ENCODE measurements at regions not wholly inside any gene's neighbourhood (a gene's known extent, or its start where the extent isn't known, plus 50 kb on each side); places are given as distances from the start of the nearest gene placed in this dataset.

GRCh38 chr9:93891050-93891449 is 64.1 kb downstream of the BARX1 start:
- Histone ChIP-seq H3K23ac (ENCODE audit: insufficient read length) (no peak overlapping the region), H4K91ac (replicated peaks; ENCODE audit: insufficient read length, low read length) (no peak overlapping the region), H3K79me1 (ENCODE audit: low read depth, low read length) (no peaks in the 10 kb centered on the region), H4K8ac (ENCODE audit: extremely low read depth, insufficient read depth, low read length) (no peak overlapping the region), H3K56ac (replicated peaks; ENCODE audit: insufficient read length, low read depth, low read length) (no peak overlapping the region), H3K4me1 (replicated peaks in 1 of 4; ENCODE audit: control insufficient read depth in 3 of 4, insufficient read depth in 4 of 4, low read length in 3 of 4) (no peaks in the 10 kb centered on the region), H2BK15ac (ENCODE audit: low read length) (no peak overlapping the region), H3K79me2 (ENCODE audit: control insufficient read depth in 1 of 2, insufficient read depth in 2 of 2, low read length in 2 of 2) (no peaks in the 10 kb centered on the region), H2AK5ac (ENCODE audit: low read depth, low read length) (no peak overlapping the region), H4K5ac (ENCODE audit: insufficient read length, low read depth, low read length) (no peak overlapping the region), H3K9me3 (ENCODE audit: insufficient read depth in 2 of 2, low read depth in 1 of 2, low read length in 1 of 2) (peaks cover 12 to 14% of the 10 kb centered on the region in 2 experiments; a peak in 3 of 4 replicates), H3K36me3 (ENCODE audit: control insufficient read depth in 2 of 4, insufficient read depth in 4 of 4, low read length in 3 of 4) (no peaks in the 10 kb centered on the region), H3K14ac (ENCODE audit: insufficient read length) (no peak overlapping the region), H2BK5ac (ENCODE audit: low read depth, low read length) (no peak overlapping the region), H2BK120ac (replicated peaks; ENCODE audit: low read depth, low read length) (no peak overlapping the region), H3K23me2 (ENCODE audit: low read depth, low read length) (no peaks in the 10 kb centered on the region), H3K27me3 (replicated peaks in 1 of 4; ENCODE audit: control insufficient read depth in 3 of 4, extremely low read depth in 1 of 4, insufficient read depth in 3 of 4, low read length in 3 of 4) (no peaks in the 10 kb centered on the region), H3K18ac (ENCODE audit: extremely low read depth, low read length) (no peak overlapping the region), H2BK12ac (ENCODE audit: low read depth, low read length) (no peak overlapping the region), H2AFZ (ENCODE audit: low read length) (no peak overlapping the region), H4K20me1 (replicated peaks in 1 of 2; ENCODE audit: control insufficient read depth in 1 of 2, insufficient read depth in 2 of 2, low read length in 2 of 2) (no peaks in the 10 kb centered on the region), H3K27ac (ENCODE audit: low read depth, low read length) (no peak overlapping the region), H2BK20ac (ENCODE audit: low read length) (no peak overlapping the region), H3K4me2 (ENCODE audit: insufficient read depth in 1 of 2, low read depth in 2 of 2, low read length in 2 of 2) (no peak overlapping the region), H3K4ac (replicated peaks; ENCODE audit: insufficient read length, low read depth, low read length) (no peak overlapping the region), H3K9ac (replicated peaks in 1 of 4; ENCODE audit: extremely low read depth in 1 of 4, low read depth in 3 of 4, low read length in 3 of 4) (no peak overlapping the region), H3K4me3 (ENCODE audit: extremely low read depth in 1 of 4, insufficient read depth in 2 of 4, low read depth in 3 of 4, low read length in 4 of 4) (no peak overlapping the region)
- CTCF ChIA-PET (ENCODE audit: partially characterized antibody), result no interaction called here
- DNase-seq (ENCODE audit: low read depth in 1 of 2, low spot score in 2 of 2) (no peak), FAIRE-seq (no peak)
- 90% methylated on average over 6 of the region's 6 CpGs; no CpG with 5 or more reads in 1 of the 2 experiments for WGBS, 2 experiments (ENCODE audit: extremely low coverage in 1 of 2, insufficient coverage in 1 of 2, insufficient read length in 1 of 2, insufficient replicate concordance in 2 of 2, low coverage in 1 of 2, low lambda C conversion rate in 2 of 2, missing lambda C conversion rate in 1 of 2)
- POLR2A ChIA-PET (ENCODE audit: partially characterized antibody), result no interaction called here
- no peak for TF ChIP-seq ATF3 (IDR thresholded peaks at IDR 0.05; ENCODE audit: insufficient read depth, low read depth, low read length)
- TF ChIP-seq RNF2 (IDR thresholded peaks at IDR 0.05; ENCODE audit: borderline replicate concordance, low read depth, low read length, missing control alignments, poor library complexity, severe bottlenecking), result no peak
- no peak for TF ChIP-seq SP1 (IDR thresholded peaks at IDR 0.05; ENCODE audit: low read depth, low read length)
- TF ChIP-seq KDM5A (IDR thresholded peaks at IDR 0.05; ENCODE audit: low read length), result no peak
- TF ChIP-seq ASH2L (IDR thresholded peaks at IDR 0.05; ENCODE audit: low read length), result no peak
- no peak for TF ChIP-seq HDAC2 (IDR thresholded peaks at IDR 0.05; ENCODE audit: borderline replicate concordance in 1 of 2, low read depth in 2 of 2, low read length in 2 of 2)
- TF ChIP-seq SIRT6 (IDR thresholded peaks at IDR 0.05; ENCODE audit: low read length), result no peak
- no peak for TF ChIP-seq CEBPB (IDR thresholded peaks at IDR 0.05; ENCODE audit: low read depth, low read length)
